Tibial artery (tissue), 4 donors: ENCODE measurements at regions not wholly inside any gene's neighbourhood (a gene's known extent, or its start where the extent isn't known, plus 50 kb on each side); places are given as distances from the start of the nearest gene placed in this dataset.

Experiments used
- DNase-seq, 2 donors: peaks; one replicate each; pipeline ENCODE4 v3.0.0-alpha.2; 2019
- H3K27ac ChIP-seq, 2 donors: fragments of 200-600 bp; sonication (generic) in 1 of 2; 1 replicate in 1 of 2; 2 replicates in 1 of 2; pipeline ENCODE4 v1.5.1; 2018 to 2019; ENCODE audit warnings: mild to moderate bottlenecking in 1 of 2
- H3K27me3 ChIP-seq, 2 donors: fragments of 200-600 bp; sonication (generic) in 1 of 2; one replicate each; pipeline versions ENCODE4 v1.5.1 to v1.6.0; 2016 to 2019
- H3K36me3 ChIP-seq, 3 donors: fragments of 200-600 bp; sonication (generic) in 2 of 3; one replicate each; pipeline ENCODE4 v1.5.1; 2016 to 2019; ENCODE audit warnings: mild to moderate bottlenecking in 2 of 3
- H3K4me1 ChIP-seq, 4 donors: fragments of 200-600 bp; sonication (generic) in 2 of 4; 1 replicate in 3 of 4; 2 replicates in 1 of 4; pipeline ENCODE4 v1.5.1; 2016 to 2019
- H3K4me3 ChIP-seq, 2 donors: fragments of 200-600 bp; sonication (generic) in 1 of 2; 1 replicate in 1 of 2; 2 replicates in 1 of 2; pipeline ENCODE4 v1.5.1; 2018 to 2019; ENCODE audit warnings: mild to moderate bottlenecking in 2 of 2
- H3K9me3 ChIP-seq, 3 donors: fragments of 200-600 bp; sonication (generic) in 1 of 3; one replicate each; pipeline ENCODE4 v1.5.1; 2016 to 2019
- intact Hi-C: fragments of 100-400 bp; cut with DNase I; formaldehyde crosslinking; loops from one replicate; pipeline ENCODE4 v1.15.0; 2023; ENCODE audit warnings: low total_unique reads
- TF ChIP-seq, protein P1 (sequence below), 2 experiments: fragments of 200-600 bp in 1 of 2; fragments of 450-650 bp in 1 of 2; IDR thresholded peaks; one replicate each; pipeline ENCODE4 v1.5.1; 2017 to 2019; ENCODE audit warnings: antibody characterized with exemption in 2 of 2, mild to moderate bottlenecking in 1 of 2, moderate library complexity in 1 of 2

GRCh38 chr3:132892956-132893355 is 145.2 kb upstream of the TMEM108 start:
- H3K9me3 ChIP-seq, result no peaks in the 10 kb centered on the region
- H3K27ac ChIP-seq, result no peak overlapping the region
- intact Hi-C loops, result no loop called here
- no peaks in the 10 kb centered on the region for H3K27me3 ChIP-seq
- no peaks in the 10 kb centered on the region for H3K36me3 ChIP-seq
- H3K4me3 ChIP-seq, result no peak overlapping the region
- H3K4me1 ChIP-seq, result no peaks in the 10 kb centered on the region
- TF ChIP-seq, protein P1, sequence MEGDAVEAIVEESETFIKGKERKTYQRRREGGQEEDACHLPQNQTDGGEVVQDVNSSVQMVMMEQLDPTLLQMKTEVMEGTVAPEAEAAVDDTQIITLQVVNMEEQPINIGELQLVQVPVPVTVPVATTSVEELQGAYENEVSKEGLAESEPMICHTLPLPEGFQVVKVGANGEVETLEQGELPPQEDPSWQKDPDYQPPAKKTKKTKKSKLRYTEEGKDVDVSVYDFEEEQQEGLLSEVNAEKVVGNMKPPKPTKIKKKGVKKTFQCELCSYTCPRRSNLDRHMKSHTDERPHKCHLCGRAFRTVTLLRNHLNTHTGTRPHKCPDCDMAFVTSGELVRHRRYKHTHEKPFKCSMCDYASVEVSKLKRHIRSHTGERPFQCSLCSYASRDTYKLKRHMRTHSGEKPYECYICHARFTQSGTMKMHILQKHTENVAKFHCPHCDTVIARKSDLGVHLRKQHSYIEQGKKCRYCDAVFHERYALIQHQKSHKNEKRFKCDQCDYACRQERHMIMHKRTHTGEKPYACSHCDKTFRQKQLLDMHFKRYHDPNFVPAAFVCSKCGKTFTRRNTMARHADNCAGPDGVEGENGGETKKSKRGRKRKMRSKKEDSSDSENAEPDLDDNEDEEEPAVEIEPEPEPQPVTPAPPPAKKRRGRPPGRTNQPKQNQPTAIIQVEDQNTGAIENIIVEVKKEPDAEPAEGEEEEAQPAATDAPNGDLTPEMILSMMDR (IDR thresholded peaks at IDR 0.05), result no peak
- no peak for DNase-seq

DNA sequence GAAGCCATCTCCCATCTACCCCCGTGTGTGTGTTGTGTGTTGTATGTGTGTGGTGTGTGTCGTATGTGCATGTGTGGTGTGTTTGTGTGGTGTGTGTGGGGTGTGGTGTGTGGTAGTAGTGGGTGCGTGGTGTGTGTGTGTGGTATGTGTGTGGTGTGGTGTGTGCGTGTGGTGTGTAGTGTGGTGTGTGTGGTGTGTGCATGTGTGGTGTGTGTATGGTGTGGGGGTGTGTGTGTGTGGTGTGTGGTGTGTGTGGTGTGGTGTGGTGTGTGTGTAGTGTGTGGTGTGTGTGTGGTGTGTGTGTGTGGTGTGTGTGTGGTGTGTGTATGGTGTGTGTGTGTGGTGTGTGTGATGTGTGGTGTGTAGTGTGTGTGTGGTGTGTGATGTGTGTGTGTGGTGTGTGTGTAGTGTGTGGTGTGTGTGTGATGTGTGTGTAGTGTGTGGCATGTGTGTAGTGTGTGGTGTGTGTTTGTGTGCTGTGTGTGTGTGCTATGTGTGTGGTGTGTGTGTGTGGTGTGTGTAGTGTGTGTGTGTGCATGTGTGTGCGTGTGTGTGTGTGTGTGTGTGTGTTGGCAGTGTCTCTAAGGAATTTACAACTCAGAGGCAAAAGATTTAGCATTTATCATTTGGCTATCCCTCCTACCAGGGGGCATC is 156.3 kb upstream of the TMEM108 start:
- TF ChIP-seq, protein P1 (IDR thresholded peaks at IDR 0.05), result no peak
- DNase-seq, result no peak
- H3K27me3 ChIP-seq, result no peaks in the 10 kb centered on the region

GRCh38 chr3:132880986-132881385 is 157.2 kb upstream of the TMEM108 start:
- intact Hi-C loops, result no loop called here
- Histone ChIP-seq H3K36me3 (no peaks in the 10 kb centered on the region), H3K27ac (no peak overlapping the region), H3K4me3 (no peak overlapping the region), H3K9me3 (no peaks in the 10 kb centered on the region), H3K4me1 (no peaks in the 10 kb centered on the region), H3K27me3 (no peaks in the 10 kb centered on the region)
- TF ChIP-seq, protein P1 (IDR thresholded peaks at IDR 0.05), result no peak
- no peak for DNase-seq

More for the DNA sequence above, 156.3 kb upstream of the TMEM108 start:
- H3K4me1 ChIP-seq, result no peaks in the 10 kb centered on the region
- H3K9me3 ChIP-seq, result no peaks in the 10 kb centered on the region
- intact Hi-C loops, result no loop called here
- H3K36me3 ChIP-seq, result no peaks in the 10 kb centered on the region
- no peak overlapping the region for H3K27ac ChIP-seq
- H3K4me3 ChIP-seq, result no peak overlapping the region

DNA sequence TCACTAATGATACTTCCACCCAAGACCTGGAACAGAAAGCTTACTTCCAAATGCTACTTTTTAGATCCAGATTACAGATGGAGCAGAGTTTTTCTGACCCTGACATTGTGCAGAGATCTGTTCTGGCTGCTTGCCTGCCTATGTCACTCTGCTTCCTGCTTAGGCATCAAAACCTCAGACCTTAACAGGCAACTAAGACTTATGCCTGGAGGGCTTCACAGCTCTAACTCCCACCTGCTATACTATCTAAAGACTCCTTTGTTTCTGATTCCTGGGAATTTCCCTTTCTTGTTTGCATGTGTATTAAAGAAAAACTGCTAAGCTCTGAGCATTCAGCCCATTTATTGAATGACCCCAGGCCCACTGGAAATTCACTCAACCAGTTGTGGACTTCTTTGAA is 157.4 kb upstream of the NPHP3 start:
- intact Hi-C loops, result no loop called here
- Histone ChIP-seq H3K9me3 (no peaks in the 10 kb centered on the region), H3K4me3 (no peak overlapping the region), H3K27ac (no peak overlapping the region), H3K27me3 (no peaks in the 10 kb centered on the region), H3K36me3 (no peaks in the 10 kb centered on the region), H3K4me1 (no peaks in the 10 kb centered on the region)
- TF ChIP-seq, protein P1 (IDR thresholded peaks at IDR 0.05), result no peak
- no peak for DNase-seq

DNA sequence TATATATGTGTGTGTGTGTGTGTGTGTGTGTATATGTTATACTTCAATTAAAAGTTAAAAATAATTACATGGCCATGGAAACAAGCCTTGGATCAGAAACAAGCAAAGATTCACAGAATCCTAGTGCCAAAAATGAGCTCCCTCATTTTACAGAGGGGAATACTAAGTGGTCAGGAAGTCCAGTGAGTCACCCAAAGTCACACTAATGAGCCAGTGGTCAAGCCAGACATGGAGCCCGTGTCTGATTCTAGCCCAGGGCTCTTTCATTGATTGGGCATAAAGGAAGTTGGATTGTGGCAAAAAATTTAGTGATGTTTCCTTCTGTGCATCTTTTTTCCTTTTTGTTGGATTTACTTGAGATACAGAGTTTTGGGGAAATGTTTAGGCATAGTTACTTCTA is 152.5 kb upstream of the NPHP3 start:
- Histone ChIP-seq H3K27me3 (no peaks in the 10 kb centered on the region), H3K4me1 (no peaks in the 10 kb centered on the region), H3K27ac (no peak overlapping the region), H3K4me3 (no peak overlapping the region), H3K9me3 (no peaks in the 10 kb centered on the region), H3K36me3 (no peaks in the 10 kb centered on the region)
- intact Hi-C loops, result no loop called here
- DNase-seq, result no peak
- TF ChIP-seq, protein P1 (IDR thresholded peaks at IDR 0.05), result no peak

GRCh38 chr3:132872711-132873110 is 150.5 kb upstream of the NPHP3 start:
- Histone ChIP-seq H3K27me3 (no peaks in the 10 kb centered on the region), H3K9me3 (no peaks in the 10 kb centered on the region), H3K4me1 (no peaks in the 10 kb centered on the region), H3K27ac (no peak overlapping the region), H3K4me3 (no peak overlapping the region), H3K36me3 (no peaks in the 10 kb centered on the region)
- no peak for DNase-seq
- TF ChIP-seq, protein P1 (IDR thresholded peaks at IDR 0.05), result no peak
- intact Hi-C loops, result no loop called here
